WTC11 (cell line): ENCODE measurements at regions not wholly inside any gene's neighbourhood (a gene's known extent, or its start where the extent isn't known, plus 50 kb on each side); places are given as distances from the start of the nearest gene placed in this dataset.

Experiments
- NR2C2 ChIP-seq: sonication (generic); formaldehyde crosslinking; IDR thresholded peaks from 2 replicates; pipeline ENCODE4 v1.8.0; 2022; ENCODE audit warnings: mild to moderate bottlenecking, missing genetic modification reagents
- SMAD3 ChIP-seq: sonication (generic); formaldehyde crosslinking; IDR thresholded peaks from 2 replicates; pipeline ENCODE4 v1.8.0; 2022; ENCODE audit warnings: missing genetic modification reagents, mild to moderate bottlenecking, borderline replicate concordance
- TCF7 ChIP-seq: sonication (generic); formaldehyde crosslinking; IDR thresholded peaks from 2 replicates; pipeline ENCODE4 v1.8.0; 2022; ENCODE audit warnings: mild to moderate bottlenecking, low read depth, missing genetic modification reagents, moderate library complexity
- TEAD1 ChIP-seq: sonication (generic); formaldehyde crosslinking; IDR thresholded peaks from 2 replicates; pipeline ENCODE4 v1.8.0; 2022; ENCODE audit warnings: mild to moderate bottlenecking, missing genetic modification reagents
- TF ChIP-seq, protein P1 (sequence below): fragments of 200-600 bp; IDR thresholded peaks from 2 replicates; pipeline ENCODE4 v1.8.0; 2022; ENCODE audit warnings: antibody characterized with exemption
- TF ChIP-seq, protein P2 (sequence below): sonication (generic); formaldehyde crosslinking; IDR thresholded peaks from 2 replicates; pipeline ENCODE4 v1.8.1; 2022; ENCODE audit warnings: mild to moderate bottlenecking, moderate library complexity, missing genetic modification reagents
- TF ChIP-seq, protein P3 (sequence below): sonication (generic); formaldehyde crosslinking; IDR thresholded peaks from 2 replicates; pipeline ENCODE4 v1.8.0; 2022; ENCODE audit warnings: mild to moderate bottlenecking, missing genetic modification reagents

DNA sequence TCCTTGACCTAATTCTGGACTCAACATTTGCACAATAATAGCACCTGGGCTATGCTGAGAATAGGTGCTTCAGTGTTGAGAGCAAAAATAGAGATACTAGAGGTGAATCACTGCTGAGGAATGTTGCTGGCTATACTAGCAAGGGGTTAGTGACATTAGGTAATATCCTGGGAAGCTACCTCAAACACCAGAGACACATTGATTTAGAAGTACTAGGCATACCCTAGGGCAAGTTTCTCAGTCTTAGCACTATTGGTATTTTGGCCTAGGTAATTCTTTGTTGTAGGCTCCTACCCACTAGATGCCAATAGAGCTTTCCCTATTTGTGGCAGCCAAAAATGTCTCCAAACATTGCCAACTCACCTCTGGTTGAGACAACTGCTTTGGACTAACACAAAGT is 484.0 kb upstream of the MBL2 start:
- TF ChIP-seq, protein P1, sequence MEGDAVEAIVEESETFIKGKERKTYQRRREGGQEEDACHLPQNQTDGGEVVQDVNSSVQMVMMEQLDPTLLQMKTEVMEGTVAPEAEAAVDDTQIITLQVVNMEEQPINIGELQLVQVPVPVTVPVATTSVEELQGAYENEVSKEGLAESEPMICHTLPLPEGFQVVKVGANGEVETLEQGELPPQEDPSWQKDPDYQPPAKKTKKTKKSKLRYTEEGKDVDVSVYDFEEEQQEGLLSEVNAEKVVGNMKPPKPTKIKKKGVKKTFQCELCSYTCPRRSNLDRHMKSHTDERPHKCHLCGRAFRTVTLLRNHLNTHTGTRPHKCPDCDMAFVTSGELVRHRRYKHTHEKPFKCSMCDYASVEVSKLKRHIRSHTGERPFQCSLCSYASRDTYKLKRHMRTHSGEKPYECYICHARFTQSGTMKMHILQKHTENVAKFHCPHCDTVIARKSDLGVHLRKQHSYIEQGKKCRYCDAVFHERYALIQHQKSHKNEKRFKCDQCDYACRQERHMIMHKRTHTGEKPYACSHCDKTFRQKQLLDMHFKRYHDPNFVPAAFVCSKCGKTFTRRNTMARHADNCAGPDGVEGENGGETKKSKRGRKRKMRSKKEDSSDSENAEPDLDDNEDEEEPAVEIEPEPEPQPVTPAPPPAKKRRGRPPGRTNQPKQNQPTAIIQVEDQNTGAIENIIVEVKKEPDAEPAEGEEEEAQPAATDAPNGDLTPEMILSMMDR, result no peak
- peak; percentile 34; the same call in 1 of the 2 replicates for TF ChIP-seq TEAD1 (CRISPR knock-in tag)
- TF ChIP-seq NR2C2 (CRISPR knock-in tag), result no peak
- TF ChIP-seq, protein P2, sequence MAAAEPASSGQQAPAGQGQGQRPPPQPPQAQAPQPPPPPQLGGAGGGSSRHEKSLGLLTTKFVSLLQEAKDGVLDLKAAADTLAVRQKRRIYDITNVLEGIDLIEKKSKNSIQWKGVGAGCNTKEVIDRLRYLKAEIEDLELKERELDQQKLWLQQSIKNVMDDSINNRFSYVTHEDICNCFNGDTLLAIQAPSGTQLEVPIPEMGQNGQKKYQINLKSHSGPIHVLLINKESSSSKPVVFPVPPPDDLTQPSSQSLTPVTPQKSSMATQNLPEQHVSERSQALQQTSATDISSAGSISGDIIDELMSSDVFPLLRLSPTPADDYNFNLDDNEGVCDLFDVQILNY (CRISPR knock-in tag), result no peak
- no peak for TF ChIP-seq SMAD3 (CRISPR knock-in tag)
- TF ChIP-seq TCF7 (CRISPR knock-in tag), result no peak
- TF ChIP-seq, protein P3, sequence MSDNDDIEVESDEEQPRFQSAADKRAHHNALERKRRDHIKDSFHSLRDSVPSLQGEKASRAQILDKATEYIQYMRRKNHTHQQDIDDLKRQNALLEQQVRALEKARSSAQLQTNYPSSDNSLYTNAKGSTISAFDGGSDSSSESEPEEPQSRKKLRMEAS (CRISPR knock-in tag), result no peak
